ENCODE measurements at regions not wholly inside any gene's neighbourhood (a gene's known extent, or its start where the extent isn't known, plus 50 kb on each side); places are given as distances from the start of the nearest gene placed in this dataset.
"Not testable (repeated sequence)": the region's sequence is repeated elsewhere in the genome, so short reads cannot be mapped to it uniquely, and the experiment has no call there.

- no peak for DNase-seq (ENCODE audit: low read depth in 2 of 2)
Measured at GRCh38 chr9:135291165-135291564, 188.4 kb upstream of the PPP1R26 start.

GRCh38 chr9:135294836-135295235 lies 184.7 kb upstream of the PPP1R26 start:
- no peak for DNase-seq (ENCODE audit: low read depth in 2 of 2)

- DNase-seq (ENCODE audit: low read depth in 2 of 2), result no peak
Measured at GRCh38 chr9:135295551-135296300, 183.9 kb upstream of the PPP1R26 start.

- DNase-seq (ENCODE audit: low read depth in 2 of 2), result no peak
Measured at GRCh38 chr9:135296735-135297455, 182.7 kb upstream of the PPP1R26 start.

- no peak for DNase-seq (ENCODE audit: low read depth in 2 of 2)
Measured at GRCh38 chr9:135297456-135298075, 182.0 kb upstream of the PPP1R26 start.

- DNase-seq (ENCODE audit: low read depth in 2 of 2), result no peak
Measured at GRCh38 chr9:135299239-135299590, 180.4 kb upstream of the PPP1R26 start.

- no peak for DNase-seq (ENCODE audit: low read depth in 2 of 2)
Measured at GRCh38 chr9:135299651-135300345, 179.8 kb upstream of the PPP1R26 start.

GRCh38 chr9:135300346-135301141 lies 179.0 kb upstream of the PPP1R26 start:
- DNase-seq (ENCODE audit: low read depth in 2 of 2), result no peak

- DNase-seq (ENCODE audit: low read depth in 2 of 2), result no peak
Measured at GRCh38 chr9:135301271-135302263, 178.0 kb upstream of the PPP1R26 start.

- no peak for DNase-seq (ENCODE audit: low read depth in 2 of 2)
Measured at GRCh38 chr9:135302329-135303279, 177.0 kb upstream of the PPP1R26 start.

GRCh38 chr9:135303280-135303647 lies 176.3 kb upstream of the PPP1R26 start:
- DNase-seq (ENCODE audit: low read depth in 2 of 2), result no peak

GRCh38 chr9:135303865-135304499 lies 175.6 kb upstream of the PPP1R26 start:
- no peak for DNase-seq (ENCODE audit: low read depth in 2 of 2)

- no peak for DNase-seq (ENCODE audit: low read depth in 2 of 2)
Measured at GRCh38 chr9:135304886-135305285, 174.7 kb upstream of the PPP1R26 start.

GRCh38 chr9:135305546-135306180 lies 173.9 kb upstream of the PPP1R26 start:
- DNase-seq (ENCODE audit: low read depth in 2 of 2), result no peak

GRCh38 chr9:135306699-135307098 lies 172.9 kb upstream of the PPP1R26 start:
- no peak for DNase-seq (ENCODE audit: low read depth in 2 of 2)

GRCh38 chr9:135307300-135307699 lies 172.3 kb upstream of the PPP1R26 start:
- no peak for DNase-seq (ENCODE audit: low read depth in 2 of 2)

GRCh38 chr9:135307919-135308318 lies 171.7 kb upstream of the PPP1R26 start:
- DNase-seq (ENCODE audit: low read depth in 2 of 2), result not testable (repeated sequence)

Data from stimulated activated CD8-positive, alpha-beta memory T cell treated with anti-CD3 and anti-CD28 coated beads, Interleukin-15, amount 100 ng/mL, for 48 hours (primary cell).